ENCODE measurements at regions not wholly inside any gene's neighbourhood (a gene's known extent, or its start where the extent isn't known, plus 50 kb on each side); places are given as distances from the start of the nearest gene placed in this dataset.

DNA sequence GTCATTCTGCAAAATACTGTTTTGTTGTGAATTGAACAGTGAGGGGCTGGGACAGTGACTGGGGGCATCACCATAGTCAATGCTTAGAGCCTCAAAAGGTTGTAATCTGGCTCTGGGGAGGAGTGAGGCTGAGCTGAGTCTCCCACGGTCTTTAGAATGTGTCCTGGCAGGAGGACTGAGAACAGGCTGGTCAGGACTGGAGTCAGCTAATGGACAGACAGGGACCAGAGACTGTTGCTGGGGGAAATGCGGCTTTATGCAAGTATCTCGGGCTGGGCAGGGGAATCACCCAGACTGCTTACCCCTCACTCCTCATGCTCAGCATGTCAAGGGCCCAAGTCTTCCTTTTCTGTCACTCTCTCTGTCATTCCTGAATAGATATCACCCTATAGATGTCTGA is 346.5 kb downstream of the TYW1 start:
- H3K27ac ChIP-seq, result no peak overlapping the region
- peaks cover 0 to 33% (median 0%) of the 10 kb centered on the region in 3 donors for H3K36me3 ChIP-seq
- intact Hi-C loops (cut with DNase I), result no loop called here
- WGBS, 2 donors, result 73 to 81% methylated on average over 3 of the region's 3 CpGs
- no peaks in the 10 kb centered on the region for H3K4me1 ChIP-seq
- DNase-seq, result no peak
- TF ChIP-seq, protein P1, sequence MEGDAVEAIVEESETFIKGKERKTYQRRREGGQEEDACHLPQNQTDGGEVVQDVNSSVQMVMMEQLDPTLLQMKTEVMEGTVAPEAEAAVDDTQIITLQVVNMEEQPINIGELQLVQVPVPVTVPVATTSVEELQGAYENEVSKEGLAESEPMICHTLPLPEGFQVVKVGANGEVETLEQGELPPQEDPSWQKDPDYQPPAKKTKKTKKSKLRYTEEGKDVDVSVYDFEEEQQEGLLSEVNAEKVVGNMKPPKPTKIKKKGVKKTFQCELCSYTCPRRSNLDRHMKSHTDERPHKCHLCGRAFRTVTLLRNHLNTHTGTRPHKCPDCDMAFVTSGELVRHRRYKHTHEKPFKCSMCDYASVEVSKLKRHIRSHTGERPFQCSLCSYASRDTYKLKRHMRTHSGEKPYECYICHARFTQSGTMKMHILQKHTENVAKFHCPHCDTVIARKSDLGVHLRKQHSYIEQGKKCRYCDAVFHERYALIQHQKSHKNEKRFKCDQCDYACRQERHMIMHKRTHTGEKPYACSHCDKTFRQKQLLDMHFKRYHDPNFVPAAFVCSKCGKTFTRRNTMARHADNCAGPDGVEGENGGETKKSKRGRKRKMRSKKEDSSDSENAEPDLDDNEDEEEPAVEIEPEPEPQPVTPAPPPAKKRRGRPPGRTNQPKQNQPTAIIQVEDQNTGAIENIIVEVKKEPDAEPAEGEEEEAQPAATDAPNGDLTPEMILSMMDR (IDR thresholded peaks at IDR 0.05), result no peak
- no peak for TF ChIP-seq POLR2A (IDR thresholded peaks at IDR 0.05)
- H3K9me3 ChIP-seq, result peaks cover 0 to 6% (median 0%) of the 10 kb centered on the region in 3 donors
- H3K27me3 ChIP-seq, result no peaks in the 10 kb centered on the region
- no peak overlapping the region for H3K4me3 ChIP-seq

DNA sequence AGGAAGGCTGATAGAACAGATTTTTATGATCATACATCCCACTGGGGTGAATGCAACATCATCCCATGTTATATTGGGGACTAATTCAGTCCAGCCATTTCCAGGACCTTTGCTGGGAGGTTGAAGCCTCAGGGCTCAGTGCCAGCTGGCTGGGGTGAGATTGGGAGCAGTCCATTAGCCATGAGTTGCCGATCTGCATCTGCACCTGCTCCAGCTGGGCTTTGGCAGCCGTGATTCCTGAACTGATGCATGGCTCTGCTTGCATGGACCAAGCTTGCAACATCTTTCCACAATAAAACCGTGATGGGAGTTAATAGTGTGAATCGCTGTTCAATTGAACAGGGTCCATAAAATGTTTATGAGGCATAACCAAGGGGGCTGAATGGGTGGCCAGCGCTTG is 346.9 kb downstream of the TYW1 start:
- 49 to 83% methylated on average over 2 to 4 of the region's 5 CpGs for WGBS, 2 donors
- Histone ChIP-seq H3K36me3 (peaks cover 0 to 33% (median 0%) of the 10 kb centered on the region in 3 donors), H3K9me3 (peaks cover 0 to 6% (median 0%) of the 10 kb centered on the region in 3 donors), H3K27ac (no peak overlapping the region), H3K4me1 (no peaks in the 10 kb centered on the region), H3K4me3 (no peak overlapping the region), H3K27me3 (no peaks in the 10 kb centered on the region)
- no peak for DNase-seq
- TF ChIP-seq, protein P1 (IDR thresholded peaks at IDR 0.05), result no peak
- TF ChIP-seq POLR2A (IDR thresholded peaks at IDR 0.05), result no peak
- intact Hi-C loops (cut with DNase I), result no loop called here

DNA sequence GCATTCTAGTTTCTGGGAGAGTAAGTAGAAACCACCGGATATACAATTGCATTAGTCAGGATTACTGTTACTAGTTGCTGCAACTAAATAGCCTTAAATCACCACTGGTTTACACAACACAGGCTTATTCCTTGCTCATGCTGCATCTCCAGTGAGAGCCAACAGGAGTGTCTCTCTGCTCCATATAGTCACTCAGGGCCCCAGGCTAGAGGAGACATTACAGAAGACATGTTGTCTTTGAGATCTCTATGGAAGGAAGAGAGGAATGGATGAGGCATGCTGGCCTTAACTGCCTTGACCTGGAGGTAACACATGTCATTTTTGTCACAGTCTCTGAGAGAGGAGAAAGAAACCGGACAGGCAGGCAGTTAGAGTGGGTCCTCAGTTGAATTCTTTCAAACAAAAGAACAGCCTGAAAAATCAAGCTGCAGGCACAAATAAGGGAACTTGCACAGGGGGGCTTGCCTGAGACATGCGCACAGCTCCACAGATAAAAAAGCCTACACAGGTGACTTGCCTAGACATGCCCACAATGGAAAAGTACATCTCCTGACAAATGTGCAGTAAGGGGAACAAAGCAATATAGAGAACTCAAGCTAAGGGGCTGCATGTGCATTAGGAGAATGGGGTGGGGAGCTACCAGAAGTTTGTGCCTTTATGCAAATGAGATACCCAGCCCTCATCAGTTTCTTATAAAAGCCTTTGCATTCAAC is 348.0 kb downstream of the TYW1 start:
- H3K4me1 ChIP-seq, result no peaks in the 10 kb centered on the region
- H3K4me3 ChIP-seq, result no peak overlapping the region
- H3K36me3 ChIP-seq, result peaks cover 0 to 26% (median 0%) of the 10 kb centered on the region in 3 donors
- H3K27ac ChIP-seq, result no peak overlapping the region
- intact Hi-C loops (cut with DNase I), result no loop called here
- DNase-seq, result no peak
- no peaks in the 10 kb centered on the region for H3K27me3 ChIP-seq
- 67 to 81% methylated on average over 3 of the region's 3 CpGs for WGBS, 2 donors
- H3K9me3 ChIP-seq, result peaks cover 0 to 6% (median 0%) of the 10 kb centered on the region in 3 donors
- TF ChIP-seq, protein P1 (IDR thresholded peaks at IDR 0.05), result no peak
- TF ChIP-seq POLR2A (IDR thresholded peaks at IDR 0.05), result no peak

DNA sequence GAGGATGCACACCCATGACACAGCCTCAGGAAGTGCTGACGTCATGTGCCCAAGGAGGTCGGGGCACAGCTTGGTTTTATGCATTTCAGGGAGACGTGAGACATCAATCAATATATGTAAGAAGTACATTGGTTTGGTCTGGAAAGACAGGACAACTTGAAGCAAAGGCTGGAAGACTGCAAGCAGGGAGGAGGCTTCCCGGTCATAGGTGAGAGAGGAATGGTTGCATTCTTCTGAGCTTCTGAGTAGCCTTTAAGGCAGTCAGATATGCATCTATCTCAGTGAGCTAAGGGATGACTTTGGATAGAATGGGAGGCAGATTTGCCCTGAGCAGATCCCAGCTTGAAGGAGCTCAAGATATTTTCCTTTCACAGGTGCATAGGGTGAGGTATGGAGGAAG is 349.5 kb downstream of the TYW1 start:
- DNase-seq, result no peak
- Histone ChIP-seq H3K36me3 (peaks cover 0 to 16% (median 0%) of the 10 kb centered on the region in 3 donors), H3K27ac (no peak overlapping the region), H3K27me3 (no peaks in the 10 kb centered on the region), H3K9me3 (peaks cover 0 to 6% (median 0%) of the 10 kb centered on the region in 3 donors), H3K4me3 (no peak overlapping the region), H3K4me1 (no peaks in the 10 kb centered on the region)
- TF ChIP-seq POLR2A (IDR thresholded peaks at IDR 0.05), result no peak
- TF ChIP-seq, protein P1 (IDR thresholded peaks at IDR 0.05), result no peak
- intact Hi-C loops (cut with DNase I), result no loop called here
- WGBS, 2 donors, result 79 to 88% methylated on average over 4 of the region's 4 CpGs

DNA sequence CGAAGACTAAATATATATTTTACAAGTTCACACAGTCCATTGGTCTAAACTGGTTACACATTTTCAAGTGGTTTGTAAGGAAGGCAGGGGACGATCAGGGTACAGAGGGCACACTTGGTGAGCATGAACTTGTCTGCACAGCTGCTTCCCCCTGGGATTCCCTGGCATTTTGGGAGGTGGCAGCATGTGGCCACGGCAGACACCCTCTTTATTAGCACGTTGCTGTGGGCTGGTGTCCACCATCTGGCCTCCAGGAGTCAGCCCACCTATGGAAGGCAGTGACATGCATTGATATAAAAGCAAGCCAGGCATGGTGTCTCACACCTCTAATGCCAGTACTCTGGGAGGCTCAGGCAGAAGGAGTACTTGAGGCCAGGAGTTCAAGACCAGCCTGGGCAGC is 350.2 kb downstream of the TYW1 start:
- Histone ChIP-seq H3K4me3 (no peak overlapping the region), H3K27me3 (no peaks in the 10 kb centered on the region), H3K36me3 (peaks cover 0 to 16% (median 0%) of the 10 kb centered on the region in 3 donors), H3K27ac (no peak overlapping the region), H3K9me3 (peaks cover 0 to 6% (median 0%) of the 10 kb centered on the region in 3 donors), H3K4me1 (no peaks in the 10 kb centered on the region)
- intact Hi-C loops (cut with DNase I), result no loop called here
- no peak for DNase-seq
- 86 to 87% methylated on average over 2 to 3 of the region's 4 CpGs for WGBS, 2 donors
- TF ChIP-seq, protein P1 (IDR thresholded peaks at IDR 0.05), result no peak
- TF ChIP-seq POLR2A (IDR thresholded peaks at IDR 0.05), result no peak
